ENCODE measurements at regions not wholly inside any gene's neighbourhood (a gene's known extent, or its start where the extent isn't known, plus 50 kb on each side); places are given as distances from the start of the nearest gene placed in this dataset.

DNA sequence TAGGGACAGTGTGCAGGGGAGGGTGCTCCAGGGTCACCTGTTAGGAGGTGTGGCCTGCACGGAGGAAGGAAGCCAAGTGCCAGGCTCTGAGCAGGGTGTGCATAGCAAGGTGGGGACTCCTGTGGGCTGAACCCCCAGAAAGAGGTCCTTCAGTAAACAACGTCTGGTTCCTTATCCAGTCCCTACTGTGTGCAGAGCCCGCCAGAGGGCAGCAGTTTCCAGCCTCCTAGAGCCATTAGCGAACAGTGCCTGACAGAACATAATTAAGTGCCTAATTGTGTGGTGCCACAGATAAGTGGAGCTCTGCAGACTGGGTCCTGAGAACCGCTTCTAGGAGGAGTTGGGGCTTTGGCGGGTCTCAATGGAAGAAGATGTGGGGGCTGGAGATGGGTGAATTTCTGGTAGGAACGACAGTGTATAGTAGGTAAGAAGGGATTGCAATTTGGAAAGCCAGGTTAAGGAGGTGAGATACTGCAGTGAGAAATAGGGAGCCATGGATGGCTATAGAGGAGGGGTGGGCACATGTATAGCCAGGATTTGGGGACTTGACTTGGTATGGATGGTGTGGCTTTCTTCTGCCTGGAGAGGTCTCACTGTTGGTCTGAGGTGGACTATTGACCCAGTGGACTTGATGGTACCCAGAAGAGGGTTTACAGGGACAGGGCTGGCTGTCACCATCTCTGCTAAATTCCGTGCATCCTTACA is 323.1 kb downstream of the ZNF536 start:
- no peaks in the 10 kb centered on the region for H3K36me3 ChIP-seq (ENCODE audit: control insufficient read depth, insufficient read depth, low read length)

GRCh38 chr19:30694156-30694755 is 322.1 kb downstream of the ZNF536 start:
- Histone ChIP-seq H3K4me3 (ENCODE audit: low read length) (no peak overlapping the region), H3K27me3 (ENCODE audit: control insufficient read depth, insufficient read depth, low read length) (peaks cover 16% of the 10 kb centered on the region), H3K4me1 (ENCODE audit: control insufficient read depth, insufficient read depth, low read length) (no peaks in the 10 kb centered on the region), H3K9ac (ENCODE audit: low read length) (no peak overlapping the region), H3K36me3 (ENCODE audit: control insufficient read depth, insufficient read depth, low read length) (no peaks in the 10 kb centered on the region), H3K9me3 (ENCODE audit: control insufficient read depth, low read length) (no peaks in the 10 kb centered on the region)

More for the DNA sequence above, 323.1 kb downstream of the ZNF536 start:
- Histone ChIP-seq H3K4me3 (ENCODE audit: low read length) (no peak overlapping the region), H3K9me3 (ENCODE audit: control insufficient read depth, low read length) (no peaks in the 10 kb centered on the region), H3K9ac (ENCODE audit: low read length) (no peak overlapping the region), H3K27me3 (ENCODE audit: control insufficient read depth, insufficient read depth, low read length) (peaks cover 16% of the 10 kb centered on the region), H3K4me1 (ENCODE audit: control insufficient read depth, insufficient read depth, low read length) (no peaks in the 10 kb centered on the region)

- peaks cover 16% of the 10 kb centered on the region for H3K27me3 ChIP-seq (ENCODE audit: control insufficient read depth, insufficient read depth, low read length)
- no peak overlapping the region for H3K9ac ChIP-seq (ENCODE audit: low read length)
- H3K36me3 ChIP-seq (ENCODE audit: control insufficient read depth, insufficient read depth, low read length) = no peaks in the 10 kb centered on the region
- H3K4me3 ChIP-seq (ENCODE audit: low read length) = no peak overlapping the region
- H3K9me3 ChIP-seq (ENCODE audit: control insufficient read depth, low read length) = no peaks in the 10 kb centered on the region
- no peaks in the 10 kb centered on the region for H3K4me1 ChIP-seq (ENCODE audit: control insufficient read depth, insufficient read depth, low read length)
Observed at GRCh38 chr19:30692879-30693503, 320.8 kb downstream of the ZNF536 start.

DNA sequence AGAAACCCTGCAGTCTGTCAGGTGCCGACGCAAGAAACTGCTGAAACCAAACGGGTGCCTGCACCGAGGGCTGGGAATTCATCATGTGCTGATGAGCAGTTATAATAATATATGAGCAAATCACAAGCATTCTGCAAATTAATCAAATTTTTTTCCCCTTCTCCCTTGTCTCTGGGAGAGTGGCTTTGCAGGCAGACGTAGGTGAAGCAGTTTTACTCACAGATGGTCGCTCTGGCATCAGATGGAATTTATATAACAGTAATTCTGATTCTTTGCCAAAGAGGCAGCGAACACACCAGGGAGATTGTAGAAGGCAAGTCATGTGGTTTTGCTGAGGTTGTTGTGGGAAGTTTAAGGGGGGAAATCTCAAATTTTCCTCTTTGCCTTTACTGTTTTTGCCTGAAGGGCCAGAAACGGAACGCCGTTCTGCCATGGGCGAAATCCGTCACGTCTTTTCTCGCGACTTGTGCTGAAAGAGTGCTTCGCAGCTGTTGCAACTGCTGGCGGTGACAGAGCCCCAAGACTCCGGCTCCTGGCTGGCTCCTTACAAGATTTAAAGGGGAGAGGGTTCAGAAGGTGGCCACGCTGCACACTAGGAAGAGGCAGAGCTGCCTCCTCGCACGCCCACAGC is 320.1 kb downstream of the ZNF536 start:
- Histone ChIP-seq H3K4me1 (ENCODE audit: control insufficient read depth, insufficient read depth, low read length) (no peaks in the 10 kb centered on the region), H3K9me3 (ENCODE audit: control insufficient read depth, low read length) (no peaks in the 10 kb centered on the region), H3K4me3 (ENCODE audit: low read length) (no peak overlapping the region), H3K27me3 (ENCODE audit: control insufficient read depth, insufficient read depth, low read length) (peaks cover 16% of the 10 kb centered on the region), H3K36me3 (ENCODE audit: control insufficient read depth, insufficient read depth, low read length) (no peaks in the 10 kb centered on the region), H3K9ac (ENCODE audit: low read length) (no peak overlapping the region)

DNA sequence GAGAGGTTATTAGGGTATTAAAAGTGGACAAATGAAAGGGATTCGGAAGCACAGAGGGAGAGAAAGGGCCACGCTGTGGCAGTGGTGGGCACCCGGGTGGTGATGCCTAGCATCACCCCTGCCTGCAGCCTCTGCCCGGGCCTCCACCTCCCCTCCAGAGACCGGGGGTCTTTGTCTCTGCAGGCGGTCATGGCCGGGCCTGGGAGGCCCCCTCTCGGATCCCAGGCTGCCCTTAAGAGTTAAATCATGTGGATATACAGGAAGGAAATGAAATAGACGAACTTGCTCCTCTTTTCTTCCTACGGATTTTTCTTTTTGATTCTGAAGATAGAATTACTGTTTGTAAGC is 319.6 kb downstream of the ZNF536 start:
- H3K4me3 ChIP-seq (ENCODE audit: low read length) = no peak overlapping the region
- H3K27me3 ChIP-seq (ENCODE audit: control insufficient read depth, insufficient read depth, low read length) = peaks cover 16% of the 10 kb centered on the region
- H3K36me3 ChIP-seq (ENCODE audit: control insufficient read depth, insufficient read depth, low read length) = no peaks in the 10 kb centered on the region
- no peaks in the 10 kb centered on the region for H3K4me1 ChIP-seq (ENCODE audit: control insufficient read depth, insufficient read depth, low read length)
- H3K9ac ChIP-seq (ENCODE audit: low read length) = no peak overlapping the region
- H3K9me3 ChIP-seq (ENCODE audit: control insufficient read depth, low read length) = no peaks in the 10 kb centered on the region

- Histone ChIP-seq H3K4me3 (ENCODE audit: low read length) (no peak overlapping the region), H3K9me3 (ENCODE audit: control insufficient read depth, low read length) (no peaks in the 10 kb centered on the region), H3K27me3 (ENCODE audit: control insufficient read depth, insufficient read depth, low read length) (peaks cover 16% of the 10 kb centered on the region), H3K4me1 (ENCODE audit: control insufficient read depth, insufficient read depth, low read length) (no peaks in the 10 kb centered on the region), H3K9ac (ENCODE audit: low read length) (no peak overlapping the region), H3K36me3 (ENCODE audit: control insufficient read depth, insufficient read depth, low read length) (no peaks in the 10 kb centered on the region)
Observed at GRCh38 chr19:30690935-30691818, 319.0 kb downstream of the ZNF536 start.

DNA sequence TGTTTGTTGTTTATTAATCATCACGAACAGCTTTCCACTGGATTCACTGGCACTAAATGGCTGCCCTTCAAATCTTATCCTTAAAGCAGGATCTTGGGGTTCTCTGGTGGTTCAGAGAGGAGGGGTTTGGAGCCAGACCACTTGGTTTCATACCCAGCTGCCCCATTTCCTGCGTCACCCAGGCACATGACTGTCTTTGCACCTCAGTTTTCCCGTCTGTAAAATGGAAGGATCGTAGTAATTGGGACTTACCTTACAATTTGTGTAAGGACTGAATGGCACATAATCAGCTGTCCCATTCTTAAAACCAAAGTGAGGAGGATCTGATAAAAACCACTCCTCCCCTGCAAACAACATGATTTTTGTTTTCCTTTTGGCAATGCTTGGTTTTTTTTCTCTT is 318.3 kb downstream of the ZNF536 start:
- Histone ChIP-seq H3K36me3 (ENCODE audit: control insufficient read depth, insufficient read depth, low read length) (no peaks in the 10 kb centered on the region), H3K27me3 (ENCODE audit: control insufficient read depth, insufficient read depth, low read length) (peaks cover 16% of the 10 kb centered on the region), H3K9me3 (ENCODE audit: control insufficient read depth, low read length) (no peaks in the 10 kb centered on the region), H3K4me3 (ENCODE audit: low read length) (no peak overlapping the region), H3K4me1 (ENCODE audit: control insufficient read depth, insufficient read depth, low read length) (no peaks in the 10 kb centered on the region), H3K9ac (ENCODE audit: low read length) (no peak overlapping the region)

- H3K9me3 ChIP-seq (ENCODE audit: control insufficient read depth, low read length) = no peaks in the 10 kb centered on the region
- no peaks in the 10 kb centered on the region for H3K36me3 ChIP-seq (ENCODE audit: control insufficient read depth, insufficient read depth, low read length)
- H3K4me1 ChIP-seq (ENCODE audit: control insufficient read depth, insufficient read depth, low read length) = no peaks in the 10 kb centered on the region
- H3K27me3 ChIP-seq (ENCODE audit: control insufficient read depth, insufficient read depth, low read length) = peaks cover 16% of the 10 kb centered on the region
- no peak overlapping the region for H3K4me3 ChIP-seq (ENCODE audit: low read length)
- H3K9ac ChIP-seq (ENCODE audit: low read length) = no peak overlapping the region
Observed at GRCh38 chr19:30689474-30689873, 317.3 kb downstream of the ZNF536 start.

DNA sequence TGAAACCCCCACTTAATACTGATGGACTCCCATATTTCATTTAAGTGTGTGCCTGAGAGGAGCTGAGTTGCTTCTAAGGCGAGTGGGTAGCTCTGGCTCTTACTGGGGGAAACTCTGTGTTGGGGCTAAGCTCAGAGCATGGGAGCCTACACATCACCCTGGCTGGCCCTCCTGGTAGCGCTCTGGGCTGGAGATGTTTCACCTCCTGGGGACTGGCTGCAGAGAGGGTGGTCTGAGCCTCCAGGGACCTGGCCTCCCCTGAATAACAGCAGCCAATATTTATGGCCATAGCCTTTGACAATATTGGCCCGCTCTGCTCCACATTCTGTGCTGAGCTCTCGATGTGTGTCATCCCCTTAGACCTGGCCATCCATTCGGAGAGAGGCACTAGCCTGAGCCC is 316.5 kb downstream of the ZNF536 start:
- Histone ChIP-seq H3K9me3 (ENCODE audit: control insufficient read depth, low read length) (no peaks in the 10 kb centered on the region), H3K4me3 (ENCODE audit: low read length) (no peak overlapping the region), H3K36me3 (ENCODE audit: control insufficient read depth, insufficient read depth, low read length) (no peaks in the 10 kb centered on the region), H3K9ac (ENCODE audit: low read length) (no peak overlapping the region), H3K27me3 (ENCODE audit: control insufficient read depth, insufficient read depth, low read length) (peaks cover 16% of the 10 kb centered on the region), H3K4me1 (ENCODE audit: control insufficient read depth, insufficient read depth, low read length) (no peaks in the 10 kb centered on the region)

GRCh38 chr19:30686826-30687566 is 314.8 kb downstream of the ZNF536 start:
- H3K9me3 ChIP-seq (ENCODE audit: control insufficient read depth, low read length) = no peaks in the 10 kb centered on the region
- H3K4me3 ChIP-seq (ENCODE audit: low read length) = no peak overlapping the region
- H3K27me3 ChIP-seq (ENCODE audit: control insufficient read depth, insufficient read depth, low read length) = peaks cover 11% of the 10 kb centered on the region
- no peak overlapping the region for H3K9ac ChIP-seq (ENCODE audit: low read length)
- no peaks in the 10 kb centered on the region for H3K4me1 ChIP-seq (ENCODE audit: control insufficient read depth, insufficient read depth, low read length)
- no peaks in the 10 kb centered on the region for H3K36me3 ChIP-seq (ENCODE audit: control insufficient read depth, insufficient read depth, low read length)

DNA sequence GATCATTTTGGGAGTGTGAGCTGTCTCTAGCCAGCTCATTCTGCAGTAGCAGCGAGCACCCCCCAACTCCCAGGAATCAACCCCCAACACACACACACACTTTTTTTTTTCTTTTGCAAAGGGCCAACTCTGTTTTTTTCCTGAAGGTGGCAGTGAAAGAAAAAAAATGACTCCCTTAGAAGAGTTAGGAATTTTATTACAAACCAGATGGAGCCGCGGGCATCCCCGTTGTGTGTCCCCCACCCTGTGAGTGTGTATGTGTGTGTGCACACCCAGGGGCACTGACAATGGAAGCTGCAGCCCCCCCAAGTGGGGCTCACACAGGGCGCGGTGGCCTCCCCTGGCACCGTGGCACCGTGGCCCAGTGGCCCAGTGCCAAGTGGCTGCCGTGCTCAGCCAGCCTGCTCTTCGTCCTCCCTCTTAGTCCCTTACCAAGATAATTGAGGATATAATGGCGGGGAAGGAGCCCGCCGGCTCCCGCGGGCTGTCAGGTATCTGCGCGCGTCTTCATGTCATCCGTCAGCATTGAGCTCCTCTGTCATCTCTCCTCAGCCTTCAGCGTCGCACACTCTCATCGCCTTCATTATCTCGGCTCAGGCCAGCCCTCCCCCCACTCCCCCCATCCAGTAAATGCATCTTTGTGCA is 314.1 kb downstream of the ZNF536 start:
- Histone ChIP-seq H3K36me3 (ENCODE audit: control insufficient read depth, insufficient read depth, low read length) (no peaks in the 10 kb centered on the region), H3K27me3 (ENCODE audit: control insufficient read depth, insufficient read depth, low read length) (peaks cover 6% of the 10 kb centered on the region), H3K9ac (ENCODE audit: low read length) (no peak overlapping the region), H3K4me1 (ENCODE audit: control insufficient read depth, insufficient read depth, low read length) (no peaks in the 10 kb centered on the region), H3K9me3 (ENCODE audit: control insufficient read depth, low read length) (no peaks in the 10 kb centered on the region), H3K4me3 (ENCODE audit: low read length) (no peak overlapping the region)
